H1 (cell line): ENCODE measurements at regions not wholly inside any gene's neighbourhood (a gene's known extent, or its start where the extent isn't known, plus 50 kb on each side); places are given as distances from the start of the nearest gene placed in this dataset.

Experiments
- CTCF ChIA-PET: fragments of 300-600 bp; sonication (Branson Sonifier 250); formaldehyde crosslinking; loops from one replicate; lab custom pipeline; 2021; ENCODE audit not compliant: partially characterized antibody; lab: Charles Lee
- POLR2A ChIA-PET: fragments of 300-600 bp; sonication (Branson Sonifier 250); formaldehyde crosslinking; loops from one replicate; lab custom pipeline; 2021; ENCODE audit warnings: inconsistent platforms; ENCODE audit not compliant: partially characterized antibody; lab: Charles Lee
- DNase-seq, 2 experiments: peaks; one replicate each; pipeline versions ENCODE4 v3.0.0 to v3.0.0-alpha.2; 2010 to 2022; ENCODE audit warnings: low spot score in 2 of 2, low read depth in 1 of 2, mixed read lengths in 1 of 2
- FAIRE-seq: peaks from 2 replicates; lab custom pipeline; 2011; peaks lifted over from hg19 to GRCh38; lab: Jason Lieb, UNC
- H2AFZ ChIP-seq: 2 replicates; pipeline ENCODE4 v1.8.1; 2012; ENCODE audit warnings: low read length, inconsistent platforms
- H2AK5ac ChIP-seq: 2 replicates; pipeline ENCODE4 v1.6.1; 2013; ENCODE audit warnings: low read depth, low read length
- H2BK120ac ChIP-seq: replicated peaks from 2 replicates; pipeline ENCODE3; 2013; ENCODE audit warnings: low read depth, low read length, inconsistent platforms
- H2BK12ac ChIP-seq: 2 replicates; pipeline ENCODE4 v1.6.1; 2013; ENCODE audit warnings: low read depth, low read length
- H2BK15ac ChIP-seq: 2 replicates; pipeline ENCODE4 v1.6.1; 2013; ENCODE audit warnings: low read length
- H2BK20ac ChIP-seq: 2 replicates; pipeline ENCODE4 v1.6.1; 2013; ENCODE audit warnings: low read length
- H2BK5ac ChIP-seq: 2 replicates; pipeline ENCODE4 v1.6.1; 2013; ENCODE audit warnings: low read depth, low read length
- H3K14ac ChIP-seq: 2 replicates; pipeline ENCODE4 v1.6.1; 2013; ENCODE audit warnings: inconsistent platforms; ENCODE audit not compliant: insufficient read length
- H3K18ac ChIP-seq: 2 replicates; pipeline ENCODE4 v1.6.1; 2013; ENCODE audit warnings: low read length; ENCODE audit errors: extremely low read depth
- H3K23ac ChIP-seq: 2 replicates; pipeline ENCODE4 v1.6.1; 2013; ENCODE audit warnings: inconsistent platforms; ENCODE audit not compliant: insufficient read length
- H3K23me2 ChIP-seq: 2 replicates; pipeline ENCODE4 v1.6.1; 2013; ENCODE audit warnings: low read depth, low read length
- H3K27ac ChIP-seq: 2 replicates; pipeline ENCODE4 v1.6.1; 2011; ENCODE audit warnings: low read depth, low read length, inconsistent platforms
- H3K27me3 ChIP-seq, 4 experiments: replicated peaks in 1 of 4; 1 replicate in 1 of 4; 2 replicates in 3 of 4; pipeline versions ENCODE4 v1.6.1 to v1.8.1; 2011 to 2013; ENCODE audit warnings: low read length in 3 of 4, mild to moderate bottlenecking in 3 of 4, inconsistent platforms in 2 of 4, mixed read lengths in 2 of 4, moderate library complexity in 1 of 4; ENCODE audit not compliant: control insufficient read depth in 3 of 4, insufficient read depth in 3 of 4; ENCODE audit errors: extremely low read depth in 1 of 4
- H3K36me3 ChIP-seq, 4 experiments: 2 replicates each; pipeline versions ENCODE4 v1.6.1 to v1.8.1; 2011 to 2013; ENCODE audit warnings: mild to moderate bottlenecking in 4 of 4, low read length in 3 of 4, moderate library complexity in 2 of 4, control low read depth in 1 of 4, inconsistent platforms in 1 of 4; ENCODE audit not compliant: insufficient read depth in 4 of 4, control insufficient read depth in 2 of 4
- H3K4ac ChIP-seq: replicated peaks from 2 replicates; pipeline ENCODE3; 2013; ENCODE audit warnings: low read length, low read depth, mixed read lengths, inconsistent platforms; ENCODE audit not compliant: insufficient read length
- H3K4me1 ChIP-seq, 4 experiments: replicated peaks in 1 of 4; 1 replicate in 1 of 4; 2 replicates in 3 of 4; pipeline versions ENCODE4 v1.6.1 to v1.8.1; 2011 to 2013; ENCODE audit warnings: low read length in 3 of 4, inconsistent platforms in 2 of 4, mixed read lengths in 1 of 4; ENCODE audit not compliant: insufficient read depth in 4 of 4, control insufficient read depth in 3 of 4
- H3K4me2 ChIP-seq, 2 experiments: 2 replicates each; pipeline versions ENCODE4 v1.6.1 to v1.8.1; 2011 to 2013; ENCODE audit warnings: low read depth in 2 of 2, low read length in 2 of 2, control low read depth in 1 of 2, inconsistent platforms in 1 of 2, mild to moderate bottlenecking in 1 of 2; ENCODE audit not compliant: insufficient read depth in 1 of 2
- H3K4me3 ChIP-seq, 4 experiments: fragments of 200-600, 300-600 bp in 1 of 4; sonication (generic), shearing (Covaris generic), sonication (Bioruptor Twin) in 1 of 4; 2 replicates each; pipeline versions ENCODE4 v1.5.1 to v1.8.1; 2011 to 2016; ENCODE audit warnings: low read length in 4 of 4, low read depth in 3 of 4, control low read depth in 2 of 4, inconsistent platforms in 2 of 4, mild to moderate bottlenecking in 2 of 4, mixed read lengths in 1 of 4, moderate library complexity in 1 of 4; ENCODE audit not compliant: insufficient read depth in 2 of 4; ENCODE audit errors: extremely low read depth in 1 of 4
- H3K56ac ChIP-seq: replicated peaks from 2 replicates; pipeline ENCODE3; 2013; ENCODE audit warnings: low read depth, mild to moderate bottlenecking, mixed read lengths, low read length, inconsistent platforms; ENCODE audit not compliant: insufficient read length
- H3K79me1 ChIP-seq: 2 replicates; pipeline ENCODE4 v1.6.1; 2013; ENCODE audit warnings: low read depth, low read length, control low read depth
- H3K79me2 ChIP-seq, 2 experiments: 2 replicates each; pipeline versions ENCODE4 v1.6.1 to v1.8.1; 2012 to 2013; ENCODE audit warnings: low read length in 2 of 2, mild to moderate bottlenecking in 2 of 2, inconsistent platforms in 1 of 2; ENCODE audit not compliant: insufficient read depth in 2 of 2, control insufficient read depth in 1 of 2
- H3K9ac ChIP-seq, 4 experiments: replicated peaks in 1 of 4; 1 replicate in 1 of 4; 2 replicates in 3 of 4; pipeline versions ENCODE4 v1.6.1 to v1.8.1; 2011 to 2013; ENCODE audit warnings: low read depth in 3 of 4, low read length in 3 of 4, control low read depth in 2 of 4, mild to moderate bottlenecking in 2 of 4, moderate library complexity in 2 of 4, inconsistent platforms in 1 of 4; ENCODE audit errors: extremely low read depth in 1 of 4
- H3K9me3 ChIP-seq, 2 experiments: 2 replicates each; pipeline versions ENCODE4 v1.6.1 to v1.8.1; 2012 to 2013; ENCODE audit warnings: mild to moderate bottlenecking in 2 of 2, moderate library complexity in 2 of 2, control low read depth in 1 of 2, inconsistent platforms in 1 of 2, low read depth in 1 of 2, low read length in 1 of 2, mixed read lengths in 1 of 2; ENCODE audit not compliant: insufficient read depth in 2 of 2
- H4K20me1 ChIP-seq, 2 experiments: replicated peaks in 1 of 2; 2 replicates each; pipeline versions ENCODE3 to v1.8.1; 2011 to 2013; ENCODE audit warnings: inconsistent platforms in 2 of 2, low read length in 2 of 2, mild to moderate bottlenecking in 1 of 2; ENCODE audit not compliant: insufficient read depth in 2 of 2, control insufficient read depth in 1 of 2
- H4K5ac ChIP-seq: 2 replicates; pipeline ENCODE4 v1.6.1; 2013; ENCODE audit warnings: low read length, low read depth, mixed read lengths, inconsistent platforms; ENCODE audit not compliant: insufficient read length
- H4K8ac ChIP-seq: 2 replicates; pipeline ENCODE4 v1.8.0; 2013; ENCODE audit warnings: mild to moderate bottlenecking, moderate library complexity, low read length, inconsistent platforms; ENCODE audit not compliant: insufficient read depth; ENCODE audit errors: extremely low read depth
- H4K91ac ChIP-seq: replicated peaks from 2 replicates; pipeline ENCODE3; 2013; ENCODE audit warnings: low read length, mixed read lengths, inconsistent platforms; ENCODE audit not compliant: insufficient read length
- EZH2 ChIP-seq: fragments of 200-600 bp; sonication (generic); IDR thresholded peaks from 2 replicates; pipeline ENCODE4 v1.7.1; 2012; ENCODE audit warnings: low read depth, mild to moderate bottlenecking, moderate library complexity, low read length, inconsistent platforms; ENCODE audit not compliant: severe bottlenecking
- GABPA ChIP-seq: IDR thresholded peaks from 2 replicates; pipeline ENCODE4 v1.6.1; 2011; ENCODE audit warnings: mild to moderate bottlenecking, low read length, moderate library complexity, borderline replicate concordance; ENCODE audit not compliant: insufficient read depth
- KDM5A ChIP-seq: fragments of 200-600 bp; IDR thresholded peaks from 2 replicates; pipeline ENCODE4 v1.7.1; 2012; ENCODE audit warnings: mild to moderate bottlenecking, low read length, inconsistent platforms, mixed read lengths
- MAX ChIP-seq: IDR thresholded peaks from 2 replicates; pipeline ENCODE4 v1.6.1; 2012; ENCODE audit warnings: inconsistent platforms
- POLR2A ChIP-seq, 2 experiments: IDR thresholded peaks; 1 replicate in 1 of 2; 2 replicates in 1 of 2; pipeline ENCODE4 v1.6.1; 2011; ENCODE audit warnings: low read depth in 2 of 2, low read length in 2 of 2, mild to moderate bottlenecking in 2 of 2; ENCODE audit errors: control extremely low read depth in 1 of 2
- SIRT6 ChIP-seq: IDR thresholded peaks from one replicate; pipeline ENCODE4 v1.7.1; 2012; ENCODE audit warnings: low read length, inconsistent platforms
- SIX5 ChIP-seq: IDR thresholded peaks from 2 replicates; pipeline ENCODE4 v1.6.1; 2011; ENCODE audit warnings: mild to moderate bottlenecking, low read depth, low read length
- SUZ12 ChIP-seq: fragments of 200-600 bp; sonication (generic); IDR thresholded peaks from 2 replicates; pipeline ENCODE4 v1.6.1; 2012; ENCODE audit warnings: mild to moderate bottlenecking, inconsistent platforms, low read length, moderate library complexity, mixed read lengths
- TAF1 ChIP-seq: IDR thresholded peaks from 2 replicates; pipeline ENCODE4 v1.6.1; 2011; ENCODE audit warnings: mild to moderate bottlenecking, low read depth, low read length
- WGBS, 2 experiments: shearing (Covaris generic) in 1 of 2; methylation state at CpG; one replicate each; pipeline versions ENCODE4 v1.1.6 to v1.1.7; 2013 to 2015; ENCODE audit warnings: low lambda C conversion rate in 2 of 2, mixed read lengths in 2 of 2, inconsistent platforms in 1 of 2, low coverage in 1 of 2, missing lambda C conversion rate in 1 of 2; ENCODE audit not compliant: insufficient replicate concordance in 2 of 2, insufficient coverage in 1 of 2, insufficient read length in 1 of 2; ENCODE audit errors: extremely low coverage in 1 of 2, missing lambda C conversion rate in 1 of 2; 5-methylcytosine and 5-hydroxymethylcytosine counted together

GRCh38 chr3:147129665-147130064 lies 276.7 kb downstream of the ZIC4 start:
- no peaks in the 10 kb centered on the region for H3K23me2 ChIP-seq
- CTCF ChIA-PET: interaction anchor here (0.7 to 2.3 kb wide), 4 partner anchors 9 to 63 kb away, joined by 3 to 8 read pairs (median 5); no protein-coding TSS in a partner anchor
- no peak overlapping the region for H3K23ac ChIP-seq
- H4K5ac ChIP-seq: no peak overlapping the region
- no peaks in the 10 kb centered on the region for H3K27me3 ChIP-seq
- FAIRE-seq (no peak), DNase-seq (no peak)
- no peaks in the 10 kb centered on the region for H3K79me2 ChIP-seq
- no peaks in the 10 kb centered on the region for H3K79me1 ChIP-seq
- H3K4me3 ChIP-seq: no peak overlapping the region
- H2BK5ac ChIP-seq: no peak overlapping the region
- H3K36me3 ChIP-seq: no peaks in the 10 kb centered on the region; a peak in 1 of 8 replicates
- H3K9me3 ChIP-seq: peaks cover 9 to 13% of the 10 kb centered on the region in 2 experiments
- no peak overlapping the region for H3K18ac ChIP-seq
- H3K9ac ChIP-seq: no peak overlapping the region
- H3K4me2 ChIP-seq: no peak overlapping the region
- no peak overlapping the region for H3K4ac ChIP-seq
- no peak overlapping the region for H2BK12ac ChIP-seq
- no peak overlapping the region for H2BK120ac ChIP-seq
- WGBS, 2 experiments: 90% methylated on average over 8 of the region's 8 CpGs; no CpG with 5 or more reads in 1 of the 2 experiments
- no peak overlapping the region for H3K14ac ChIP-seq
- no peak overlapping the region for H4K8ac ChIP-seq
- no peak overlapping the region for H2BK20ac ChIP-seq
- no peak overlapping the region for H2BK15ac ChIP-seq
- H2AK5ac ChIP-seq: no peak overlapping the region
- H4K20me1 ChIP-seq: no peaks in the 10 kb centered on the region
- no peak overlapping the region for H2AFZ ChIP-seq
- TF ChIP-seq SUZ12 (no peak), TAF1 (no peak), KDM5A (no peak), MAX (no peak), POLR2A (IDR thresholded peaks at IDR 0.05; ENCODE audit: control extremely low read depth in 1 of 2, low read depth in 2 of 2, low read length in 2 of 2) (no peak), GABPA (no peak), SIRT6 (no peak), EZH2 (no peak), SIX5 (no peak)
- TF ChIP-seq, all 59 proteins: peak for 0
- Histone ChIP-seq H4K91ac (no peak overlapping the region), H3K4me1 (no peaks in the 10 kb centered on the region), H3K27ac (no peak overlapping the region), H3K56ac (no peak overlapping the region)
- POLR2A ChIA-PET: no interaction called here
